Mammary epithelial cell (primary cell): ENCODE measurements at regions not wholly inside any gene's neighbourhood (a gene's known extent, or its start where the extent isn't known, plus 50 kb on each side); places are given as distances from the start of the nearest gene placed in this dataset.
"Not testable (repeated sequence)": the region's sequence is repeated elsewhere in the genome, so short reads cannot be mapped to it uniquely, and the experiment has no call there.

ENCODE experiments used
- CTCF ChIP-seq, 2 donors: IDR thresholded peaks in 1 of 2; conservative IDR thresholded peaks in 1 of 2; 2 replicates each; pipeline ENCODE4 v1.5.1; 2011 to 2012; ENCODE audit warnings: inconsistent platforms in 2 of 2, low read length in 2 of 2, mild to moderate bottlenecking in 2 of 2, control low read depth in 1 of 2, low read depth in 1 of 2; ENCODE audit not compliant: insufficient read depth in 1 of 2; ENCODE audit errors: extremely low read depth in 1 of 2
- EZH2 ChIP-seq: IDR thresholded peaks from 2 replicates; pipeline ENCODE4 v1.6.1; 2012; ENCODE audit warnings: low read length, inconsistent platforms, borderline replicate concordance

DNA sequence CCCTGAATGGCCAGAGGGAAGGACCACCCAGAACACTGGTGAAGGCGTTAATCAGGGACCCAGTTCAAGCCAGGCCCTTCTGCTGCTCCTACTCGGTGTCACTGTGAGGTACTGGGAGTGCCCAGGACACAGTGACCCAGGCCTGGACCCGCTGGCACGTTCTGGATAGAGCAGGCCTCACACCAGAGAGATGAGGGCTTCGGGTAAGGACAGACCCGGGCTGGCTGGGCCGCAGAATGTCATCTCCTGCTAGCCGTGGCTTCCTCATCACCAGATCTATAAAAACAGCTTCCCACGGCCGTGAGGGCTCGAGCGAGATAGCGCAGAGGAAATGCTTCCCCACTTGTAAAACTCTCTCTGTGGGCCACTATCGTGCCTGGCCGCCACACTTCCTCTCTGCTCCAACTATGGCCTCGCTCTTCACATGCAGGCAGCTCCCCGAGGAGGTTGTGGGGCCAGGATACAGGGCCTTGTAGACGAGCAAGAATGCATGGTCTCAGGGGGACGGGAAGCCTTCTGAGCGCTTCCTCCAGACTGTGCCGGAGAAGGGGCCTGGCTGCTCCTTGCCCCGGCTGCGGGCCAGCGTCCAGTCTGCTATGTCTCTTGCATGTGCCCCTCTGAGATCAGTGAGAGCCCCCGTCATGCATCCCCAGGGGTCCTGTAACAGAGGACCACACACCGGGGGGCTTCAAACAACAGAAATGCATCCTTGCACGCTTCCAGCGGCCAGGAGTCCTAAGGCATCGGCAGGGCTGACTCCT, 161.6 kb upstream of the ZNF469 start:
- TF ChIP-seq CTCF (conservative IDR thresholded peaks at IDR 0.05 in 1 of 2, IDR thresholded peaks at IDR 0.05 in 1 of 2; ENCODE audit: extremely low read depth in 1 of 2, insufficient read depth in 1 of 2, low read depth in 1 of 2, low read length in 2 of 2); EZH2: not testable (repeated sequence)
